IPS-18a (cell line): ENCODE measurements at regions not wholly inside any gene's neighbourhood (a gene's known extent, or its start where the extent isn't known, plus 50 kb on each side); places are given as distances from the start of the nearest gene placed in this dataset.
A peak's percentile ranks its signal among the peaks of the same experiment; 100 is the strongest.

ENCODE experiments used
- H3K27ac ChIP-seq: one replicate; pipeline ENCODE4 v1.5.1; 2013; ENCODE audit warnings: low read length
- H3K27me3 ChIP-seq: one replicate; pipeline ENCODE4 v1.6.1; 2013; ENCODE audit warnings: mild to moderate bottlenecking, low read length; ENCODE audit not compliant: control insufficient read depth, insufficient read depth
- H3K36me3 ChIP-seq: one replicate; pipeline ENCODE4 v1.6.1; 2013; ENCODE audit warnings: low read depth, low read length; ENCODE audit not compliant: control insufficient read depth
- H3K4me1 ChIP-seq: one replicate; pipeline ENCODE4 v1.6.1; 2013; ENCODE audit warnings: low read depth, low read length; ENCODE audit not compliant: control insufficient read depth
- H3K4me3 ChIP-seq: one replicate; pipeline ENCODE4 v1.5.1; 2013; ENCODE audit warnings: low read length
- H3K9ac ChIP-seq: one replicate; pipeline ENCODE4 v1.6.1; 2013; ENCODE audit warnings: mild to moderate bottlenecking, low read length, moderate library complexity
- H3K9me3 ChIP-seq: one replicate; pipeline ENCODE4 v1.6.1; 2013; ENCODE audit warnings: low read depth, low read length; ENCODE audit not compliant: control insufficient read depth

- Histone ChIP-seq H3K9ac (no peak overlapping the region), H3K27me3 (no peaks in the 10 kb centered on the region), H3K27ac (peak overlapping the region; percentile 52), H3K4me3 (peak overlapping the region; percentile 29), H3K4me1 (peaks cover 29% of the 10 kb centered on the region), H3K36me3 (no peaks in the 10 kb centered on the region), H3K9me3 (no peaks in the 10 kb centered on the region)
Measured at GRCh38 chr10:121289800-121290199, 308.4 kb downstream of the FGFR2 start.

GRCh38 chr10:121290674-121291073, 307.6 kb downstream of the FGFR2 start:
- Histone ChIP-seq H3K27ac (no peak overlapping the region), H3K27me3 (no peaks in the 10 kb centered on the region), H3K36me3 (no peaks in the 10 kb centered on the region), H3K4me1 (peaks cover 26% of the 10 kb centered on the region), H3K4me3 (no peak overlapping the region), H3K9me3 (no peaks in the 10 kb centered on the region), H3K9ac (no peak overlapping the region)

- Histone ChIP-seq H3K36me3 (no peaks in the 10 kb centered on the region), H3K27ac (no peak overlapping the region), H3K4me3 (no peak overlapping the region), H3K9ac (no peak overlapping the region), H3K9me3 (no peaks in the 10 kb centered on the region), H3K4me1 (peaks cover 26% of the 10 kb centered on the region), H3K27me3 (no peaks in the 10 kb centered on the region)
Measured at GRCh38 chr10:121291376-121291775, 306.9 kb downstream of the FGFR2 start.

- Histone ChIP-seq H3K27me3 (no peaks in the 10 kb centered on the region), H3K27ac (no peak overlapping the region), H3K4me3 (no peak overlapping the region), H3K9me3 (no peaks in the 10 kb centered on the region), H3K36me3 (no peaks in the 10 kb centered on the region), H3K9ac (no peak overlapping the region), H3K4me1 (peaks cover 26% of the 10 kb centered on the region)
Measured at GRCh38 chr10:121291823-121292222, 306.4 kb downstream of the FGFR2 start.

- Histone ChIP-seq H3K4me3 (no peak overlapping the region), H3K27ac (no peak overlapping the region), H3K9me3 (no peaks in the 10 kb centered on the region), H3K27me3 (no peaks in the 10 kb centered on the region), H3K4me1 (peaks cover 26% of the 10 kb centered on the region), H3K9ac (no peak overlapping the region), H3K36me3 (no peaks in the 10 kb centered on the region)
Measured at GRCh38 chr10:121292321-121292720, 305.9 kb downstream of the FGFR2 start.

- peaks cover 20% of the 10 kb centered on the region for H3K4me1 ChIP-seq
- no peak overlapping the region for H3K4me3 ChIP-seq
- no peak overlapping the region for H3K27ac ChIP-seq
- no peaks in the 10 kb centered on the region for H3K9me3 ChIP-seq
- no peaks in the 10 kb centered on the region for H3K27me3 ChIP-seq
- H3K36me3 ChIP-seq, result no peaks in the 10 kb centered on the region
- H3K9ac ChIP-seq, result no peak overlapping the region
Measured at GRCh38 chr10:121293110-121293509, 305.1 kb downstream of the FGFR2 start.

- Histone ChIP-seq H3K9ac (no peak overlapping the region), H3K36me3 (no peaks in the 10 kb centered on the region), H3K4me3 (no peak overlapping the region), H3K27ac (no peak overlapping the region), H3K27me3 (no peaks in the 10 kb centered on the region), H3K4me1 (peaks cover 5% of the 10 kb centered on the region), H3K9me3 (no peaks in the 10 kb centered on the region)
Measured at GRCh38 chr10:121294630-121295029, 303.6 kb downstream of the FGFR2 start.

GRCh38 chr10:121296378-121296777, 301.9 kb downstream of the FGFR2 start:
- Histone ChIP-seq H3K9me3 (no peaks in the 10 kb centered on the region), H3K4me3 (no peak overlapping the region), H3K4me1 (no peaks in the 10 kb centered on the region), H3K27ac (no peak overlapping the region), H3K36me3 (no peaks in the 10 kb centered on the region), H3K9ac (no peak overlapping the region), H3K27me3 (no peaks in the 10 kb centered on the region)

- H3K36me3 ChIP-seq, result no peaks in the 10 kb centered on the region
- H3K4me3 ChIP-seq, result no peak overlapping the region
- H3K4me1 ChIP-seq, result no peaks in the 10 kb centered on the region
Measured at GRCh38 chr10:121296881-121297585, 301.2 kb downstream of the FGFR2 start.

GRCh38 chr10:121300723-121301122, 297.5 kb downstream of the FGFR2 start:
- Histone ChIP-seq H3K9me3 (no peaks in the 10 kb centered on the region), H3K4me3 (no peak overlapping the region), H3K4me1 (peaks cover 3% of the 10 kb centered on the region), H3K27me3 (no peaks in the 10 kb centered on the region), H3K9ac (no peak overlapping the region), H3K36me3 (no peaks in the 10 kb centered on the region), H3K27ac (no peak overlapping the region)

More at GRCh38 chr10:121296881-121297585, 301.2 kb downstream of the FGFR2 start:
- Histone ChIP-seq H3K27ac (no peak overlapping the region), H3K9me3 (no peaks in the 10 kb centered on the region), H3K9ac (no peak overlapping the region), H3K27me3 (no peaks in the 10 kb centered on the region)

GRCh38 chr10:121302541-121303180, 295.6 kb downstream of the FGFR2 start:
- H3K9ac ChIP-seq, result no peak overlapping the region
- H3K4me3 ChIP-seq, result no peak overlapping the region

More at GRCh38 chr10:121302541-121303180, 295.6 kb downstream of the FGFR2 start:
- H3K9me3 ChIP-seq, result no peaks in the 10 kb centered on the region
- H3K27me3 ChIP-seq, result no peaks in the 10 kb centered on the region
- H3K36me3 ChIP-seq, result no peaks in the 10 kb centered on the region
- H3K4me1 ChIP-seq, result peaks cover 3% of the 10 kb centered on the region
- H3K27ac ChIP-seq, result no peak overlapping the region
